H1 (cell line): ENCODE measurements at regions not wholly inside any gene's neighbourhood (a gene's known extent, or its start where the extent isn't known, plus 50 kb on each side); places are given as distances from the start of the nearest gene placed in this dataset.
"Not testable (repeated sequence)": the region's sequence is repeated elsewhere in the genome, so short reads cannot be mapped to it uniquely, and the experiment has no call there.

Source experiments
- CTCF ChIP-seq, 3 experiments: IDR thresholded peaks; 1 replicate in 2 of 3; 2 replicates in 1 of 3; pipeline versions ENCODE4 v1.5.1 to v1.6.1; 2011; ENCODE audit warnings: low read length in 3 of 3, mild to moderate bottlenecking in 3 of 3, inconsistent platforms in 2 of 3, low read depth in 1 of 3, moderate library complexity in 1 of 3; ENCODE audit not compliant: insufficient read depth in 1 of 3; ENCODE audit errors: control extremely low read depth in 1 of 3
- EP300 ChIP-seq, 2 experiments: IDR thresholded peaks; 1 replicate in 1 of 2; 2 replicates in 1 of 2; pipeline ENCODE4 v1.6.1; 2011 to 2012; ENCODE audit warnings: low read depth in 2 of 2, low read length in 2 of 2, mild to moderate bottlenecking in 2 of 2, borderline replicate concordance in 1 of 2, inconsistent platforms in 1 of 2, moderate library complexity in 1 of 2
- EZH2 ChIP-seq: fragments of 200-600 bp; sonication (generic); IDR thresholded peaks from 2 replicates; pipeline ENCODE4 v1.7.1; 2012; ENCODE audit warnings: low read depth, mild to moderate bottlenecking, moderate library complexity, low read length, inconsistent platforms; ENCODE audit not compliant: severe bottlenecking
- GTF2F1 ChIP-seq: IDR thresholded peaks from 2 replicates; pipeline ENCODE4 v1.6.1; 2012; ENCODE audit warnings: low read depth, low read length, improper control_type of control experiment, borderline replicate concordance
- MAFK ChIP-seq: IDR thresholded peaks from 2 replicates; pipeline ENCODE4 v1.6.1; 2012; ENCODE audit warnings: low read depth, mild to moderate bottlenecking, improper control_type of control experiment, low read length
- MAX ChIP-seq: IDR thresholded peaks from 2 replicates; pipeline ENCODE4 v1.6.1; 2012; ENCODE audit warnings: inconsistent platforms
- NANOG ChIP-seq: IDR thresholded peaks from 2 replicates; pipeline ENCODE4 v1.6.1; 2011; ENCODE audit warnings: low read length, low read depth, mild to moderate bottlenecking, inconsistent platforms; ENCODE audit not compliant: insufficient read depth, poor library complexity, severe bottlenecking
- POLR2A ChIP-seq, 2 experiments: IDR thresholded peaks; 1 replicate in 1 of 2; 2 replicates in 1 of 2; pipeline ENCODE4 v1.6.1; 2011; ENCODE audit warnings: low read depth in 2 of 2, low read length in 2 of 2, mild to moderate bottlenecking in 2 of 2; ENCODE audit errors: control extremely low read depth in 1 of 2
- POU5F1 ChIP-seq: IDR thresholded peaks from 2 replicates; pipeline ENCODE4 v1.6.1; 2011; ENCODE audit warnings: low read depth, mild to moderate bottlenecking, low read length, moderate library complexity
- RAD21 ChIP-seq, 2 experiments: IDR thresholded peaks in 1 of 2; conservative IDR thresholded peaks in 1 of 2; 2 replicates each; pipeline ENCODE4 v1.6.1; 2011; ENCODE audit warnings: low read depth in 2 of 2, low read length in 2 of 2, improper control_type of control experiment in 1 of 2, inconsistent platforms in 1 of 2, mild to moderate bottlenecking in 1 of 2, moderate library complexity in 1 of 2
- RBBP5 ChIP-seq: IDR thresholded peaks from 2 replicates; pipeline ENCODE4 v1.7.1; 2012; ENCODE audit warnings: low read depth, mild to moderate bottlenecking, inconsistent platforms, low read length, moderate library complexity, borderline replicate concordance
- TBP ChIP-seq: IDR thresholded peaks from 2 replicates; pipeline ENCODE4 v1.6.1; 2011; ENCODE audit warnings: low read depth, low read length, improper control_type of control experiment
- TCF12 ChIP-seq: IDR thresholded peaks from 2 replicates; pipeline ENCODE4 v1.6.1; 2011; ENCODE audit warnings: low read depth, mild to moderate bottlenecking, low read length
- ZNF274 ChIP-seq: IDR thresholded peaks from 2 replicates; pipeline ENCODE4 v1.7.0; 2012; ENCODE audit warnings: low read length, borderline replicate concordance; ENCODE audit errors: extremely low read depth

GRCh38 chr1:145495077-145495871, 69.9 kb upstream of the NBPF20 start:
- not testable (repeated sequence) for TF ChIP-seq POLR2A (IDR thresholded peaks at IDR 0.05; ENCODE audit: control extremely low read depth in 1 of 2, low read depth in 2 of 2, low read length in 2 of 2); CTCF (IDR thresholded peaks at IDR 0.05; ENCODE audit: control extremely low read depth in 1 of 3, insufficient read depth in 1 of 3, low read depth in 1 of 3, low read length in 3 of 3); RAD21 (IDR thresholded peaks at IDR 0.05 in 1 of 2, conservative IDR thresholded peaks at IDR 0.05 in 1 of 2; ENCODE audit: low read depth in 2 of 2, low read length in 2 of 2); TBP; ZNF274; EZH2; TCF12; MAFK; NANOG; RBBP5; EP300 (IDR thresholded peaks at IDR 0.05; ENCODE audit: borderline replicate concordance in 1 of 2, low read depth in 2 of 2, low read length in 2 of 2); POU5F1; MAX; GTF2F1
